NB4 (cell line): ENCODE measurements at regions not wholly inside any gene's neighbourhood (a gene's known extent, or its start where the extent isn't known, plus 50 kb on each side); places are given as distances from the start of the nearest gene placed in this dataset.
"Not testable (repeated sequence)": the region's sequence is repeated elsewhere in the genome, so short reads cannot be mapped to it uniquely, and the experiment has no call there.

ENCODE experiments used
- DNase-seq: peaks from one replicate; pipeline ENCODE4 v3.0.0; 2010; ENCODE audit warnings: low read depth
- H3K4me3 ChIP-seq: one replicate; pipeline ENCODE4 v1.5.1; 2011; ENCODE audit warnings: mild to moderate bottlenecking, low read depth, low read length, moderate library complexity
- MYC ChIP-seq: IDR thresholded peaks from 2 replicates; pipeline ENCODE4 v1.6.1; 2011; ENCODE audit warnings: low read depth, low read length
- POLR2A ChIP-seq: IDR thresholded peaks from 2 replicates; pipeline ENCODE4 v1.6.1; 2011; ENCODE audit warnings: mild to moderate bottlenecking; ENCODE audit not compliant: insufficient read length; ENCODE audit errors: extremely low read depth
- TF ChIP-seq, protein P1 (sequence below): IDR thresholded peaks from 2 replicates; pipeline ENCODE4 v1.6.1; 2011; ENCODE audit warnings: low read depth, low read length
- TF ChIP-seq, protein P2 (sequence below): IDR thresholded peaks from one replicate; pipeline ENCODE4 v1.5.1; 2012; ENCODE audit warnings: low read depth, low read length

DNA sequence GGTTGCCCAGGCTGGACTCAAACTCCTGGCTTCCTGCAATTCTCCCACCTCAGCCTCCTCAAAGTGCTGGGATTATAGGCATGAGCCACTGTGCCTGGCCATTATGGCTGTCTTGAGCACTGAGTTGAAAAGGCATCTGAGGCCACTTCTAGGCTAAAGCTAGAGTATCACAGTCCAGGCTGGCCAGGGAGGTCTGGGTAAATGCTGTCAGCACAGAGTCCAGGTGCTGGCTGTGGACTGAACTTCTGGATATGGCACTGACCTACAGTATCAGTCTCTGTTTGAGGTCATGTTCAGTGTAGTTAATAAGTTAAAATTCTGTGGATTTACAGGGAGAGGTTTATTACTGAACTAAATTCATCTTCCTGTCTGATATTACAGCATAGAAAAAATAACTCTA lies 222.5 kb upstream of the TOM1L1 start:
- no peak overlapping the region for H3K4me3 ChIP-seq
- no peak for DNase-seq
- TF ChIP-seq MYC (no peak), POLR2A (no peak)
- TF ChIP-seq, protein P1, sequence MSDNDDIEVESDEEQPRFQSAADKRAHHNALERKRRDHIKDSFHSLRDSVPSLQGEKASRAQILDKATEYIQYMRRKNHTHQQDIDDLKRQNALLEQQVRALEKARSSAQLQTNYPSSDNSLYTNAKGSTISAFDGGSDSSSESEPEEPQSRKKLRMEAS: no peak
- TF ChIP-seq, protein P2, sequence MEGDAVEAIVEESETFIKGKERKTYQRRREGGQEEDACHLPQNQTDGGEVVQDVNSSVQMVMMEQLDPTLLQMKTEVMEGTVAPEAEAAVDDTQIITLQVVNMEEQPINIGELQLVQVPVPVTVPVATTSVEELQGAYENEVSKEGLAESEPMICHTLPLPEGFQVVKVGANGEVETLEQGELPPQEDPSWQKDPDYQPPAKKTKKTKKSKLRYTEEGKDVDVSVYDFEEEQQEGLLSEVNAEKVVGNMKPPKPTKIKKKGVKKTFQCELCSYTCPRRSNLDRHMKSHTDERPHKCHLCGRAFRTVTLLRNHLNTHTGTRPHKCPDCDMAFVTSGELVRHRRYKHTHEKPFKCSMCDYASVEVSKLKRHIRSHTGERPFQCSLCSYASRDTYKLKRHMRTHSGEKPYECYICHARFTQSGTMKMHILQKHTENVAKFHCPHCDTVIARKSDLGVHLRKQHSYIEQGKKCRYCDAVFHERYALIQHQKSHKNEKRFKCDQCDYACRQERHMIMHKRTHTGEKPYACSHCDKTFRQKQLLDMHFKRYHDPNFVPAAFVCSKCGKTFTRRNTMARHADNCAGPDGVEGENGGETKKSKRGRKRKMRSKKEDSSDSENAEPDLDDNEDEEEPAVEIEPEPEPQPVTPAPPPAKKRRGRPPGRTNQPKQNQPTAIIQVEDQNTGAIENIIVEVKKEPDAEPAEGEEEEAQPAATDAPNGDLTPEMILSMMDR: no peak

DNA sequence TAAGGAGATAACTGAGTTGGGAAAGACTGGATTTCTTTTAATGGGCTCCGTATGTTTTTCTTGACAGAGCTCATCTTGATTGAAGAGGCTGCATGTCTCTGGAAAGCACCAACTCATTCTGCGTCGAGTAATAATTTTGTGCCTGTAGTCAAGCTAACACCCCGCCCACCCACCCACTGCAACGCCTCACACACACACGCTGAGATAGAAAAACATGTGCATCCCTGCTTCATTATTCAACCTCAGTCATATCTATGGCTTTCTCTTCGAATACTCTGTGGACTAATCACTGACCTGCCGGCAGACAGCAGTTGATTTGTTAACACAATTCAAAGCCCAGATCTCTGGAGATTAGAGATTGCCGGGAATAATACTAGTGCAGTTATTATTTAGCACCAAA lies 220.2 kb upstream of the TOM1L1 start:
- TF ChIP-seq, protein P1: no peak
- TF ChIP-seq MYC: no peak
- no peak for TF ChIP-seq POLR2A
- TF ChIP-seq, protein P2: no peak
- no peak for DNase-seq

DNA sequence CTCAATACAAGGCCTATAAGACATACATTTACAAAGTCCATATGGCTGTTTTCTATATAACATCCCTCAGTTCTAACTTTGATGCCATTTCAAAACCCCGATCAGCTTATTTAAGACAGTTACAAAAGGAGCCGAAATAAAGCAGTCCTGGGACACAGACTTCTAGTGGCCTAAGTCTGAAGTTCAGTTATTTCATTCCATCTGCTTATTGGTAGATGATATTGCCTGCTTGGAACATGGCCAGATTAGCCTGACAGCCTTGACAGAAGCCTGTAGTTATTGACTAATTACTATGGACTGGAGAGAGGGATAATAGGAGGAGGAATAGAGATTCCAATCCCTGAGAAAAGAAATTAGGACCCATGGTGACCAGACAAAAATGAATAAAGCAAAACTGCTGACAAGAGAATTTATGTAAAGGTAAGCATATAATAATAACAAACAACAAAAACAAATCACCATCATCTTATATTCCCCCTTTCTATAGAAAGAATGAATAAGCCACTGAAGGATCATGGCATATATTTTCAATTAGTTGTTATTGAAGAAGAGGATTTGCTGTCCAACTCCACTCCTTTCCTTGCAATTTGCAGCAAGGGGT lies 206.3 kb upstream of the TOM1L1 start:
- H3K4me3 ChIP-seq: no peak overlapping the region
- no peak for DNase-seq
- TF ChIP-seq, protein P1: no peak
- TF ChIP-seq MYC (no peak), POLR2A (no peak)
- TF ChIP-seq, protein P2: no peak

More for the DNA sequence above, 220.2 kb upstream of the TOM1L1 start:
- H3K4me3 ChIP-seq: no peak overlapping the region

DNA sequence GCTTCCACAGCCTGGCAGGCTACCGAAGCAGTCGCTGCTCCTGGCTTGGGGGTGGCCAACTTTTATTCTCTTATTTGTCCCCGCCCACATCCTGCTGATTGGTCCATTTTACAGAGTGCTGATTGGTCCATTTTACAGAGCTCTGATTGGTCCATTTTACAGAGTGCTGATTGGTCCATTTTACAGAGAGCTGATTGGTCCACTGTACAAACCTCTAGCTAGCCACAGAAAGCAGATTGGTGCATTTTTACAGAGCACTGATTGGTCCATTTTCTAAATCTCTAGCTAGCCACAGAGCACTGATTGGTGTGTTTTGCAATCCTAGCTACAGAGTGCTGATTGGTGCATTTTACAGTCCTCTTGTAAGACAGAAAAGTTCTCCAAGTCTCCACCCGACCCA lies 187.9 kb upstream of the TOM1L1 start:
- not testable (repeated sequence) for DNase-seq, H3K4me3 ChIP-seq

DNA sequence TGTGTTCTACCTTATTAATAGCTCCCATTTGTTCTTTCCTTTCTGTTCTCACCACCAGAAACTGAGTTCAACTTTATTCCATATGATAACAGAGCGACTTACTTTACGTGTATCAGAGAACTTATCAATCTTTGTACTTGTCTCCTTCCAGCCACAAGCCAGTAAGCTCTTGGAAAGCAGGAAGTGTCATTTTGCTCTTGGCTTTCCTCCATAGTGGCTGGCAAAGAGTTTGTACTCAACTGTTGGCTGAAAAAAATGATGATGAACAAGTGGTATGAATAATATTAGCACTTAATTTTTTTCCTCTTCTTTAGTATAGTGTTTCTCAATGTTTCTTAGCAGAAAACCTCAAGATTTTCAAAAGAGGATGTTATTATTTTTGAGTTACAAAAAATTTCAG lies 182.4 kb upstream of the TOM1L1 start:
- DNase-seq: no peak
- TF ChIP-seq, protein P1: no peak
- TF ChIP-seq, protein P2: no peak
- no peak for TF ChIP-seq MYC
- TF ChIP-seq POLR2A: no peak
- H3K4me3 ChIP-seq: no peak overlapping the region

DNA sequence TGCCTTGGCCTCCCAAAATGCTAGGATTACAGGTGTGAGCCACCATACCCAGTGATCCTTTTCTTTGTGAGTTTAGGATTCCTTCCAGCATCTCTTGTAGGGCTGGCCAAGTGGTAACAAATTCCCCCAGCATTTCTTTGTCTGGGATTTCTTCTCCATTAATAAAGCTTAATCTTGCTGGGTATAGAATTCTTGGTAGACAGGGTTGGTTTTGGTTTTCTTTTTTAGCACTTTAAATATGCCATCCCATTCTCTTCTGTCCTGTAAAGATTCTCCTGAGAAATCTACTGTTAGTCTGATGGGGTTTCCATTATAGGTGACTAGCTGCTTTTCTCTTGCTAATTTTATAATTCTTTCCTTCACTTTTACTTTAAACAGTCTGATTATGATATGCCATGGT lies 173.0 kb upstream of the TOM1L1 start:
- no peak for DNase-seq
- H3K4me3 ChIP-seq: no peak overlapping the region
- TF ChIP-seq, protein P2: no peak
- TF ChIP-seq MYC: no peak
- TF ChIP-seq, protein P1: no peak
- no peak for TF ChIP-seq POLR2A
